ENCODE measurements at regions not wholly inside any gene's neighbourhood (a gene's known extent, or its start where the extent isn't known, plus 50 kb on each side); places are given as distances from the start of the nearest gene placed in this dataset.
"Not testable (repeated sequence)": the region's sequence is repeated elsewhere in the genome, so short reads cannot be mapped to it uniquely, and the experiment has no call there.

DNA sequence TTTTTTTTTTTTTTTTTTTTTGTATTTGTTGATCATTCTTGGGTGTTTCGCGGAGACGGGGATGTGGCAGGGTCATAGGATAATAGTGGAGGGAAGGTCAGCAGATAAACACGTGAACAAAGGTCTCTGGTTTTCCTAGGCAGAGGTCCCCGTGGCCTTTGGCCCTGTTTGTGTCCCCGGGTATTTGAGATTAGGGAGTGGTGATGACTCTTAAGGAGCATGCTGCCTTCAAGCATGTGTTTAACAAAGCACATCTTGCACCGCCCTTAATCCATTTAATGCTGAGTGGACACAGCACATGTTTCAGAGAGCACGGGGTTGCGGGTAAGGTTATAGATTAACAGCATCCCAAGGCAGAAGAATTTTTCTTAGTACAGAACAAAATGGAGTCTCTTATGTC is 435.8 kb upstream of the ZP4 start:
- H3K9me3 Mint-ChIP-seq: peaks cover 7 to 30% (median 12%) of the 10 kb centered on the region in 5 donors
- H3K27me3 Mint-ChIP-seq; H3K36me3 Mint-ChIP-seq; POLR2A ChIA-PET; H3K36me3 ChIP-seq (ENCODE audit: insufficient read depth, low read length); H3K4me1 Mint-ChIP-seq; H3K9me3 ChIP-seq (ENCODE audit: low read length); H3K27ac Mint-ChIP-seq; H3K27ac ChIP-seq (ENCODE audit: low read depth, low read length); H3K4me1 ChIP-seq (ENCODE audit: insufficient read depth, low read length); H3K27me3 ChIP-seq (ENCODE audit: insufficient read depth, low read length, poor library complexity, severe bottlenecking); H3K4me3 Mint-ChIP-seq; CTCF ChIA-PET; DNase-seq; H3K4me3 ChIP-seq (ENCODE audit: low read length): not testable (repeated sequence)

GRCh38 chr1:238324211-238324864 is 433.6 kb upstream of the ZP4 start:
- H3K27ac ChIP-seq (ENCODE audit: low read depth, low read length): no peak overlapping the region
- H3K4me1 Mint-ChIP-seq: no peaks in the 10 kb centered on the region
- ChIA-PET POLR2A (no interaction called here), CTCF (no interaction called here)
- H3K9me3 ChIP-seq (ENCODE audit: low read length): no peaks in the 10 kb centered on the region
- no peak for DNase-seq
- no peaks in the 10 kb centered on the region for H3K4me1 ChIP-seq (ENCODE audit: insufficient read depth, low read length)
- no peaks in the 10 kb centered on the region for H3K36me3 ChIP-seq (ENCODE audit: insufficient read depth, low read length)
- peaks cover 9 to 29% (median 14%) of the 10 kb centered on the region in 5 donors for H3K9me3 Mint-ChIP-seq
- no peaks in the 10 kb centered on the region for H3K27me3 ChIP-seq (ENCODE audit: insufficient read depth, low read length, poor library complexity, severe bottlenecking)
- no peak overlapping the region for H3K4me3 ChIP-seq (ENCODE audit: low read length)
- no peak overlapping the region for H3K4me3 Mint-ChIP-seq
- H3K36me3 Mint-ChIP-seq: no peaks in the 10 kb centered on the region
- no peaks in the 10 kb centered on the region for H3K27me3 Mint-ChIP-seq
- H3K27ac Mint-ChIP-seq: no peak overlapping the region

GRCh38 chr1:238323490-238323889 is 432.8 kb upstream of the ZP4 start:
- H3K4me3 Mint-ChIP-seq: no peak overlapping the region
- H3K27ac Mint-ChIP-seq: no peak overlapping the region
- no peaks in the 10 kb centered on the region for H3K27me3 ChIP-seq (ENCODE audit: insufficient read depth, low read length, poor library complexity, severe bottlenecking)
- no peak overlapping the region for H3K27ac ChIP-seq (ENCODE audit: low read depth, low read length)
- H3K36me3 ChIP-seq (ENCODE audit: insufficient read depth, low read length): no peaks in the 10 kb centered on the region
- no peak for DNase-seq
- peaks cover 9 to 29% (median 14%) of the 10 kb centered on the region in 5 donors for H3K9me3 Mint-ChIP-seq
- ChIA-PET CTCF (no interaction called here), POLR2A (no interaction called here)
- H3K36me3 Mint-ChIP-seq: no peaks in the 10 kb centered on the region
- H3K4me1 Mint-ChIP-seq: no peaks in the 10 kb centered on the region
- H3K4me1 ChIP-seq (ENCODE audit: insufficient read depth, low read length): no peaks in the 10 kb centered on the region
- no peaks in the 10 kb centered on the region for H3K27me3 Mint-ChIP-seq
- no peaks in the 10 kb centered on the region for H3K9me3 ChIP-seq (ENCODE audit: low read length)
- H3K4me3 ChIP-seq (ENCODE audit: low read length): no peak overlapping the region

DNA sequence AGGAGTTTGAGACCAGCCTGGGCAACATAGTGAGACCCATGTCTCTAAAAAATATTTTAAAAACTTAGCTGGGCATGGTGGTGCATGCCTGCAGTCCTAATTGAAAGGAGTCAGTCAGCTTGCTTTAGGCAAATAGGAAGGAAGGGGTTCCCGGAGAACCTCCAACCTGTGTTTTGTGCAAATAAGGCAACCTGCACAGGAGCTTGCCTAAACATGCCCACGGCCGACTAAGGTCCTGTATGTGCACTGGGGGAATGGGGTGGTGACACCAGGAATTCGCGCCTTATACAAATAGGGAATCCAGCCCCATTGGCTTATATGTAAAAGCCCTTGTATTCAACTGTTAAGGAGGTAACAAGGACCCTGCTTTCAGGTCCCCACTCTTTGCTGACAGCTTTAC is 429.2 kb upstream of the ZP4 start:
- no peaks in the 10 kb centered on the region for H3K4me1 ChIP-seq (ENCODE audit: insufficient read depth, low read length)
- no peak overlapping the region for H3K27ac Mint-ChIP-seq
- H3K27me3 Mint-ChIP-seq: no peaks in the 10 kb centered on the region
- H3K27me3 ChIP-seq (ENCODE audit: insufficient read depth, low read length, poor library complexity, severe bottlenecking): no peaks in the 10 kb centered on the region
- DNase-seq: no peak
- peaks cover under 1 to 33% (median 5%) of the 10 kb centered on the region in 5 donors for H3K9me3 Mint-ChIP-seq
- H3K27ac ChIP-seq (ENCODE audit: low read depth, low read length): no peak overlapping the region
- no peaks in the 10 kb centered on the region for H3K36me3 Mint-ChIP-seq
- no peaks in the 10 kb centered on the region for H3K4me1 Mint-ChIP-seq
- ChIA-PET POLR2A (no interaction called here), CTCF (no interaction called here)
- H3K9me3 ChIP-seq (ENCODE audit: low read length): no peaks in the 10 kb centered on the region
- no peaks in the 10 kb centered on the region for H3K36me3 ChIP-seq (ENCODE audit: insufficient read depth, low read length)
- no peak overlapping the region for H3K4me3 ChIP-seq (ENCODE audit: low read length)
- H3K4me3 Mint-ChIP-seq: no peak overlapping the region

DNA sequence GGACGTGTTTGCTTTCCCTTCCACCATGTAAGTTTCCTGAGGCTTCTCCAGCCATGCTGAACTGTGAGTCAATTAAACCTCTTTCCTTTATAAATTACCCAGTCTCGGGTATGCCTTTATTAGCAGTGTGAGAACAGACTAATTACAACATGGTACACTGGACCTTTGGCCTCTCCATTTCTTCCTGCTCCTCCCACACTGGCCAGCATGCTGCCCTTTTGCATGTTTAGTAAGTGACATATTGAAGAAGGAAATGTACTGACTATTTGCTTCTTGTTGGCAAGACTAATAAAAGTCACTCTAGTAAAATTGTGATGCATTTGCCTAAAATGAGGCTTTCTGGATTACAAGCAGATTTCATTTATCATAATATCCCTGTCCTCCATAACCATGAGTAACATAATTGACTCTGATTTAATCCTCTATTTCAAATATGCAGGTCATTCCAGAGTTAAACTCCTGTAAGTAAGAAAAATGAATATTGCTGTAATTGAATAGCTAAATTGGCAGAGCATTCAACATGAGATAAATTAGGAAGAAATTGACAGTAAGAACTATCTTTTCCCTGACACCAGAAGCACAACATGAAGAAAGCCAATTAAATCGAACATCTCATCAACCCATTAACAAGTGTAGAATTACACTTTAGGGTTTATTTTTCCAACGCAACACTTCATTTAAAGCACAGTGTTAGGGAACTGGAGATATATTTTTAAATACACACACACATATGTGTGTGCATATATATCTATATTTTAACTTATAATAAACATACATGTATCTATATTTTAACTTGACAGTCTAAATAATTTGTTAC is 427.8 kb upstream of the ZP4 start:
- Mint-ChIP-seq H3K4me1 (no peaks in the 10 kb centered on the region), H3K27ac (no peak overlapping the region), H3K4me3 (no peak overlapping the region), H3K36me3 (no peaks in the 10 kb centered on the region), H3K27me3 (no peaks in the 10 kb centered on the region), H3K9me3 (peaks cover 0 to 25% (median 3%) of the 10 kb centered on the region in 5 donors)
- Histone ChIP-seq H3K9me3 (ENCODE audit: low read length) (no peaks in the 10 kb centered on the region), H3K4me1 (ENCODE audit: insufficient read depth, low read length) (no peaks in the 10 kb centered on the region), H3K4me3 (ENCODE audit: low read length) (no peak overlapping the region), H3K36me3 (ENCODE audit: insufficient read depth, low read length) (no peaks in the 10 kb centered on the region), H3K27me3 (ENCODE audit: insufficient read depth, low read length, poor library complexity, severe bottlenecking) (no peaks in the 10 kb centered on the region), H3K27ac (ENCODE audit: low read depth, low read length) (no peak overlapping the region)
- POLR2A ChIA-PET: no interaction called here
- CTCF ChIA-PET: no interaction called here
- DNase-seq: no peak

GRCh38 chr1:238312969-238313368 is 422.2 kb upstream of the ZP4 start:
- Histone ChIP-seq H3K4me1 (ENCODE audit: insufficient read depth, low read length) (no peaks in the 10 kb centered on the region), H3K27me3 (ENCODE audit: insufficient read depth, low read length, poor library complexity, severe bottlenecking) (no peaks in the 10 kb centered on the region), H3K27ac (ENCODE audit: low read depth, low read length) (no peak overlapping the region), H3K9me3 (ENCODE audit: low read length) (no peaks in the 10 kb centered on the region), H3K4me3 (ENCODE audit: low read length) (no peak overlapping the region), H3K36me3 (ENCODE audit: insufficient read depth, low read length) (no peaks in the 10 kb centered on the region)
- POLR2A ChIA-PET: no interaction called here
- H3K27ac Mint-ChIP-seq: no peak overlapping the region
- CTCF ChIA-PET: no interaction called here
- no peaks in the 10 kb centered on the region for H3K36me3 Mint-ChIP-seq
- H3K4me1 Mint-ChIP-seq: no peaks in the 10 kb centered on the region
- DNase-seq: no peak
- H3K27me3 Mint-ChIP-seq: no peaks in the 10 kb centered on the region
- no peak overlapping the region for H3K4me3 Mint-ChIP-seq
- H3K9me3 Mint-ChIP-seq: peaks cover 0 to 23% (median 3%) of the 10 kb centered on the region in 5 donors

DNA sequence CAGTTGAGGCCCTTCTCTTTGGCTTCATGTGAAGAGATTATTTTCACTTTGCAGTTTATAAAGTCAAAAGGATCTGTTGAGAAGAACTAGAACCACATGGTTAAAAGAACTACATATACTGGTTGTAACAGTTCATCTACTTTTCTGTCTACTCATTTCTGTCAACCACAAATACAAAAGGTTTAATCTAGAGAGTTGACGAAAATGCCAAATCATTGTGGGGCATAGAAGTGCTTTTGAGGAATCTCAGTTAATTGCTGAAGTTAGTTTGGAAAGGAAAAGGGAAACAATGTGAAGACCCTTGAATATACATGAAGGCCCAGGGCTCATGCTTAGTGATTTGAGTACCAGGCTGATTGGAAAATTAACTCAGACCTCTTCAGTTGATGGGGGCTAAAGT is 415.7 kb upstream of the ZP4 start:
- no peaks in the 10 kb centered on the region for H3K36me3 ChIP-seq (ENCODE audit: insufficient read depth, low read length)
- H3K27me3 ChIP-seq (ENCODE audit: insufficient read depth, low read length, poor library complexity, severe bottlenecking): no peaks in the 10 kb centered on the region
- DNase-seq: no peak
- no peak overlapping the region for H3K4me3 Mint-ChIP-seq
- ChIA-PET CTCF (no interaction called here), POLR2A (no interaction called here)
- H3K4me3 ChIP-seq (ENCODE audit: low read length): no peak overlapping the region
- no peak overlapping the region for H3K27ac Mint-ChIP-seq
- no peaks in the 10 kb centered on the region for H3K9me3 ChIP-seq (ENCODE audit: low read length)
- H3K27ac ChIP-seq (ENCODE audit: low read depth, low read length): no peak overlapping the region
- H3K9me3 Mint-ChIP-seq: peaks cover 3 to 23% (median 12%) of the 10 kb centered on the region in 5 donors
- no peaks in the 10 kb centered on the region for H3K4me1 ChIP-seq (ENCODE audit: insufficient read depth, low read length)
- no peaks in the 10 kb centered on the region for H3K36me3 Mint-ChIP-seq
- no peaks in the 10 kb centered on the region for H3K27me3 Mint-ChIP-seq
- no peaks in the 10 kb centered on the region for H3K4me1 Mint-ChIP-seq

- no peak for DNase-seq
- H3K9me3 Mint-ChIP-seq: peaks cover 2 to 12% (median 7%) of the 10 kb centered on the region in 5 donors
- no peaks in the 10 kb centered on the region for H3K36me3 Mint-ChIP-seq
- POLR2A ChIA-PET: no interaction called here
- no peaks in the 10 kb centered on the region for H3K36me3 ChIP-seq (ENCODE audit: insufficient read depth, low read length)
- H3K27me3 ChIP-seq (ENCODE audit: insufficient read depth, low read length, poor library complexity, severe bottlenecking): no peaks in the 10 kb centered on the region
- H3K27me3 Mint-ChIP-seq: no peaks in the 10 kb centered on the region
- no peak overlapping the region for H3K27ac Mint-ChIP-seq
- CTCF ChIA-PET: no interaction called here
- H3K9me3 ChIP-seq (ENCODE audit: low read length): no peaks in the 10 kb centered on the region
- H3K27ac ChIP-seq (ENCODE audit: low read depth, low read length): no peak overlapping the region
- no peak overlapping the region for H3K4me3 Mint-ChIP-seq
- no peak overlapping the region for H3K4me3 ChIP-seq (ENCODE audit: low read length)
- no peaks in the 10 kb centered on the region for H3K4me1 ChIP-seq (ENCODE audit: insufficient read depth, low read length)
- H3K4me1 Mint-ChIP-seq: no peaks in the 10 kb centered on the region
Observed at GRCh38 chr1:238302646-238303045, 411.9 kb upstream of the ZP4 start.
